ENCODE measurements at regions not wholly inside any gene's neighbourhood (a gene's known extent, or its start where the extent isn't known, plus 50 kb on each side); places are given as distances from the start of the nearest gene placed in this dataset.

- Histone ChIP-seq H3K27me3 (no peaks in the 10 kb centered on the region), H3K9me3 (no peaks in the 10 kb centered on the region), H3K4me1 (peaks cover 4% of the 10 kb centered on the region), H3K27ac (no peak overlapping the region), H3K36me3 (no peaks in the 10 kb centered on the region), H3K9ac (ENCODE audit: low read depth in 2 of 2, low read length in 2 of 2) (no peak overlapping the region), H3K4me3 (no peak overlapping the region)
- DNase-seq = no peak
- no peak for TF ChIP-seq CTCF (IDR thresholded peaks at IDR 0.05)
- intact Hi-C loops (cut with DNase I) = no loop called here
Observed at GRCh38 chr15:46174122-46174521, 539.3 kb downstream of the SQOR start.

DNA sequence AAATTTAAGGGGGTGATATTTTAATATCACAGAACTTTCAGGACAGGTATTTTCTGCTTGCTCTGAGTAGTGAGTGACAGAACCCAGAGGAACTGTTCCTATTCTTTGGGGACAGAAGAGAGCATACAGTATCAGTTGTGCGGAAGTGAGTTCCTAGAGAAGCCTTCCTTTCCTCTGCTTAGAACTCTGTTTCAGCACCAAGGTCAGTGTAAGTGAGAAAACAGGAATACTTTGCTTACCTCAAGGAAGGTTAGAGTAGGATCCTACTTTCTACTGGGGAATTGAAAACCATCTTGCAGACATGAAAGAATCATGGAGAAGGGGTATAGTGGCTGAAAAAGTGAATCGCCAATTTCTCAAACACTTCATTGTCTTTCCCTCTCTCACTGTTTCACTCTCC, 542.4 kb downstream of the SQOR start:
- no peak overlapping the region for H3K4me3 ChIP-seq
- H3K4me1 ChIP-seq = peaks cover 4% of the 10 kb centered on the region
- no peaks in the 10 kb centered on the region for H3K9me3 ChIP-seq
- no peak for DNase-seq
- no peak overlapping the region for H3K27ac ChIP-seq
- H3K36me3 ChIP-seq = no peaks in the 10 kb centered on the region
- no peak overlapping the region for H3K9ac ChIP-seq (ENCODE audit: low read depth in 2 of 2, low read length in 2 of 2)
- no peaks in the 10 kb centered on the region for H3K27me3 ChIP-seq
- intact Hi-C loops (cut with DNase I) = no loop called here
- no peak for TF ChIP-seq CTCF (IDR thresholded peaks at IDR 0.05)

DNA sequence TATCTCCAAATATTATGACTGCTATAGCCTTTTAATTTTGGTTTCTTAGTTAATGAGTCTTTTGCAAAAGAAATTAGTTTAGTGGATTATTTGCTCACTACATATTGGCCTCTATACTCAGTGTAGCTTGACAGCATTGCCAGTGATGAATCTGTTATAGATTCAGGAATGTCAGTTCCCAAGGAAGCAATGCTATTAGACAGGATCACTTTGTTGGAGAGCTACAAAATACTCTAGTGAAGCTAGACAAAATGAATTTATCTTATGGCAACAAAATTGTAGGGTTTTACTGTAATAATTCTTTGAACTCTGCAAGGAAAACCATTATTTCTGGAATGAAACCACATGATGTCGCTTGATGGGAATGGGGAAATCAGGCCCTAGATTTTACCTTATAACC, 543.3 kb downstream of the SQOR start:
- H3K36me3 ChIP-seq = no peaks in the 10 kb centered on the region
- H3K27ac ChIP-seq = no peak overlapping the region
- no peak overlapping the region for H3K4me3 ChIP-seq
- no peaks in the 10 kb centered on the region for H3K9me3 ChIP-seq
- H3K27me3 ChIP-seq = no peaks in the 10 kb centered on the region
- intact Hi-C loops (cut with DNase I) = no loop called here
- DNase-seq = no peak
- TF ChIP-seq CTCF (IDR thresholded peaks at IDR 0.05) = no peak
- H3K4me1 ChIP-seq = peaks cover 4% of the 10 kb centered on the region
- no peak overlapping the region for H3K9ac ChIP-seq (ENCODE audit: low read depth in 2 of 2, low read length in 2 of 2)

DNA sequence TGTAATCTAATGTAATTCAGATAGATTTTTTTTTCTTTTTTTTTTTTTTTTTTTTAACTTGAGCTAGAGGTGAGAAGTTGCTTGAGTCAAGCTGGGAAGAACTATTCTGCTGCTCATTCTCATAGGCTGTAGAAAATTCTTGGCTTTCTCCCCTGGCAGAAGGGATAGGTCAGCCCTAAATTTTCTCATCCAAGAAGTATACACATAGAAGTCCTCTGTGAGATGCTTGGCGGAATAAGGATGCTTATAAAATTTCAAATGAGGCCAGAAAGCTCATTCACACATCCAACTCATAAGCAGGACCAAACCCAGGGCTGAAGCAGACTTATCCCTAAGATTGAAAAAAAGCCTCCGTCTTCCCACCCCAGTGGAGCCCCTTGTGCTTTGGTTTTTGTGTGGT, 572.5 kb downstream of the SQOR start:
- Histone ChIP-seq H3K4me3 (no peak overlapping the region), H3K9me3 (no peaks in the 10 kb centered on the region), H3K4me1 (no peaks in the 10 kb centered on the region), H3K36me3 (no peaks in the 10 kb centered on the region), H3K9ac (ENCODE audit: low read depth in 2 of 2, low read length in 2 of 2) (no peak overlapping the region), H3K27me3 (no peaks in the 10 kb centered on the region), H3K27ac (no peak overlapping the region)
- TF ChIP-seq CTCF (IDR thresholded peaks at IDR 0.05) = no peak
- intact Hi-C loops (cut with DNase I) = no loop called here
- DNase-seq = no peak

GRCh38 chr15:46213551-46213950, 578.7 kb downstream of the SQOR start:
- DNase-seq = no peak
- Histone ChIP-seq H3K9ac (ENCODE audit: low read depth in 2 of 2, low read length in 2 of 2) (no peak overlapping the region), H3K4me1 (no peaks in the 10 kb centered on the region), H3K36me3 (no peaks in the 10 kb centered on the region), H3K27ac (no peak overlapping the region), H3K27me3 (no peaks in the 10 kb centered on the region), H3K9me3 (no peaks in the 10 kb centered on the region), H3K4me3 (no peak overlapping the region)
- no peak for TF ChIP-seq CTCF (IDR thresholded peaks at IDR 0.05)
- intact Hi-C loops (cut with DNase I) = no loop called here

DNA sequence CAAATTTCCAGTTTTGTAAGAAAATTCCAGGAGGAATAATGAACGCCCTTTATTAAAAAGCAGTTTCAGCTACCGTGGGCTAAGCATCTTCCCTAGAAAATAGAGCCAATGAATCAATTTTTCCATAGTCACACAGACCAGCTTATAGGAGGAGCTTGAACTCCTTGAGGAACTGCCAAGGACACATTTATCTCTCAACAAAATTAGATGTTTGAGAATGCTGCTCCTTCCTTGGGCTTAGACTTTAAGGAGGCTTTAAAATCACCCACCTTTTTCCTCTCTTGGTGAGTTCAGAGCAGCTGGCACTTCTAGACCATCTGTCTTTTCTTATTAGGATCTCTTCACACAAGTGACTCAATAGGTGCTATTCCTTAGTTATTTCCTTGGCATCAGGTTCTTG, 588.0 kb downstream of the SQOR start:
- Histone ChIP-seq H3K9me3 (no peaks in the 10 kb centered on the region), H3K4me3 (no peak overlapping the region), H3K27me3 (no peaks in the 10 kb centered on the region), H3K36me3 (no peaks in the 10 kb centered on the region), H3K4me1 (no peaks in the 10 kb centered on the region), H3K9ac (ENCODE audit: low read depth in 2 of 2, low read length in 2 of 2) (no peak overlapping the region), H3K27ac (no peak overlapping the region)
- no peak for DNase-seq
- TF ChIP-seq CTCF (IDR thresholded peaks at IDR 0.05) = no peak
- intact Hi-C loops (cut with DNase I) = no loop called here

Data from colonic mucosa (tissue), 4 donors.